Lower leg skin (tissue), 3 donors: ENCODE measurements at regions not wholly inside any gene's neighbourhood (a gene's known extent, or its start where the extent isn't known, plus 50 kb on each side); places are given as distances from the start of the nearest gene placed in this dataset.

Experiments used
- CTCF ChIP-seq, 3 donors: fragments of 450-650 bp; IDR thresholded peaks; one replicate each; pipeline ENCODE4 v1.5.1; 2016; ENCODE audit warnings: antibody characterized with exemption in 3 of 3, mild to moderate bottlenecking in 3 of 3, moderate library complexity in 2 of 3
- POLR2A ChIP-seq, 2 donors: fragments of 450-650 bp; IDR thresholded peaks; one replicate each; pipeline ENCODE4 v1.6.1; 2016 to 2017; ENCODE audit warnings: antibody characterized with exemption in 2 of 2, mild to moderate bottlenecking in 1 of 2, moderate library complexity in 1 of 2

- TF ChIP-seq CTCF (IDR thresholded peaks at IDR 0.05) (no peak), POLR2A (IDR thresholded peaks at IDR 0.05) (no peak)
These were observed 80.8 kb upstream of the RPS6KA3 start for GRCh38 chrX:20347481-20347880.
